DMS153 treated with DMSO at 0.1 percent for 48 hours (cell line): ENCODE measurements at regions not wholly inside any gene's neighbourhood (a gene's known extent, or its start where the extent isn't known, plus 50 kb on each side); places are given as distances from the start of the nearest gene placed in this dataset.

Experiments used
- DNase-seq: peaks from one replicate; lab custom pipeline; 2025; ENCODE audit not compliant: unreplicated experiment; lab: John Stamatoyannopoulos, UW

GRCh38 chr14:86882818-86883217 is 1110.2 kb downstream of the GALC start:
- DNase-seq = no peak

GRCh38 chr14:86865934-86866333 is 1127.0 kb downstream of the GALC start:
- no peak for DNase-seq

- no peak for DNase-seq
These were observed 1134.4 kb downstream of the GALC start for GRCh38 chr14:86858591-86858990.

GRCh38 chr14:86858031-86858430 is 1135.0 kb downstream of the GALC start:
- no peak for DNase-seq

- no peak for DNase-seq
These were observed 1140.5 kb downstream of the GALC start for GRCh38 chr14:86852530-86852929.

GRCh38 chr14:86847140-86847539 is 1145.8 kb downstream of the GALC start:
- DNase-seq = no peak

GRCh38 chr14:86838363-86838762 is 1154.6 kb downstream of the GALC start:
- no peak for DNase-seq

GRCh38 chr14:86826661-86827060 is 1166.3 kb downstream of the GALC start:
- DNase-seq = no peak

- no peak for DNase-seq
These were observed 1168.8 kb downstream of the GALC start for GRCh38 chr14:86824167-86824566.

- no peak for DNase-seq
These were observed 1169.4 kb downstream of the GALC start for GRCh38 chr14:86823581-86823980.

- DNase-seq = no peak
These were observed 1177.6 kb downstream of the GALC start for GRCh38 chr14:86815341-86815740.

GRCh38 chr14:86802726-86803125 is 1190.3 kb downstream of the GALC start:
- DNase-seq = no peak

- no peak for DNase-seq
These were observed 1193.7 kb downstream of the GALC start for GRCh38 chr14:86799244-86799647.

GRCh38 chr14:86798330-86798729 is 1194.7 kb downstream of the GALC start:
- no peak for DNase-seq

- no peak for DNase-seq
These were observed 1196.0 kb downstream of the GALC start for GRCh38 chr14:86797075-86797351.

GRCh38 chr14:86796221-86797074 is 1196.5 kb downstream of the GALC start:
- DNase-seq = no peak

GRCh38 chr14:86794689-86795088 is 1198.3 kb downstream of the GALC start:
- DNase-seq = no peak

GRCh38 chr14:86790408-86791364 is 1202.3 kb downstream of the GALC start:
- DNase-seq = no peak

- no peak for DNase-seq
These were observed 1204.8 kb downstream of the GALC start for GRCh38 chr14:86788224-86788623.

GRCh38 chr14:86787717-86788116 is 1205.3 kb downstream of the GALC start:
- DNase-seq = no peak

- DNase-seq = no peak
These were observed 1210.8 kb downstream of the GALC start for GRCh38 chr14:86782092-86782580.
